Epithelial cell of esophagus (primary cell): ENCODE measurements at regions not wholly inside any gene's neighbourhood (a gene's known extent, or its start where the extent isn't known, plus 50 kb on each side); places are given as distances from the start of the nearest gene placed in this dataset.
"Not testable (repeated sequence)": the region's sequence is repeated elsewhere in the genome, so short reads cannot be mapped to it uniquely, and the experiment has no call there.

Source experiments
- DNase-seq: peaks from one replicate; pipeline ENCODE4 v3.0.0; 2010; ENCODE audit warnings: low read depth
- H3K4me3 ChIP-seq: 2 replicates; pipeline ENCODE4 v1.5.1; 2011; ENCODE audit warnings: mild to moderate bottlenecking, low read length, control low read depth
- CTCF ChIP-seq: IDR thresholded peaks from 2 replicates; pipeline ENCODE4 v1.5.1; 2011; ENCODE audit warnings: low read depth, mild to moderate bottlenecking, low read length, control low read depth, inconsistent platforms; ENCODE audit not compliant: insufficient read depth; ENCODE audit errors: missing control alignments

GRCh38 chr7:68063171-68063570, 1066.5 kb downstream of the TYW1 start:
- TF ChIP-seq CTCF: no peak
- DNase-seq: no peak
- H3K4me3 ChIP-seq: no peak overlapping the region

- no peak for DNase-seq
- no peak for TF ChIP-seq CTCF
- no peak overlapping the region for H3K4me3 ChIP-seq
Observed at GRCh38 chr7:68065581-68065980, 1068.9 kb downstream of the TYW1 start.

- H3K4me3 ChIP-seq: no peak overlapping the region
- TF ChIP-seq CTCF: no peak
- DNase-seq: no peak
Observed at GRCh38 chr7:68067845-68068244, 1071.2 kb downstream of the TYW1 start.

- no peak for TF ChIP-seq CTCF
- H3K4me3 ChIP-seq: no peak overlapping the region
- DNase-seq: no peak
Observed at GRCh38 chr7:68070992-68071391, 1074.4 kb downstream of the TYW1 start.

- no peak overlapping the region for H3K4me3 ChIP-seq
- TF ChIP-seq CTCF: no peak
- DNase-seq: no peak
Observed at GRCh38 chr7:68073701-68074100, 1077.1 kb downstream of the TYW1 start.

GRCh38 chr7:68074242-68074641, 1077.6 kb downstream of the TYW1 start:
- no peak for TF ChIP-seq CTCF
- no peak for DNase-seq
- H3K4me3 ChIP-seq: no peak overlapping the region

GRCh38 chr7:68078157-68078710, 1081.6 kb downstream of the TYW1 start:
- DNase-seq: no peak
- H3K4me3 ChIP-seq: no peak overlapping the region
- TF ChIP-seq CTCF: no peak

GRCh38 chr7:68082066-68082960, 1085.7 kb downstream of the TYW1 start:
- DNase-seq, H3K4me3 ChIP-seq: not testable (repeated sequence)

GRCh38 chr7:68082961-68083657, 1086.5 kb downstream of the TYW1 start:
- not testable (repeated sequence) for H3K4me3 ChIP-seq, DNase-seq
